Left ventricle myocardium inferior (tissue), 1 donor: ENCODE measurements at regions not wholly inside any gene's neighbourhood (a gene's known extent, or its start where the extent isn't known, plus 50 kb on each side); places are given as distances from the start of the nearest gene placed in this dataset.
A peak's percentile ranks its signal among the peaks of the same experiment; 100 is the strongest.

Experiments used
- DNase-seq: peaks from one replicate; pipeline ENCODE4 v3.0.0-alpha.2; 2020
- H3K27ac ChIP-seq: fragments of 200-600 bp; replicated peaks from 2 replicates; pipeline ENCODE4 v1.8.0; 2021
- H3K27me3 ChIP-seq: fragments of 200-600 bp; 2 replicates; pipeline ENCODE4 v1.8.0; 2021; ENCODE audit warnings: low read depth
- H3K36me3 ChIP-seq: fragments of 200-600 bp; 2 replicates; pipeline ENCODE4 v1.8.0; 2021
- H3K4me1 ChIP-seq: fragments of 200-600 bp; 2 replicates; pipeline ENCODE4 v1.8.0; 2021
- H3K4me3 ChIP-seq: fragments of 200-600 bp; 2 replicates; pipeline ENCODE4 v1.8.0; 2021; ENCODE audit warnings: mild to moderate bottlenecking, moderate library complexity
- H3K9me3 ChIP-seq: fragments of 200-600 bp; replicated peaks from 2 replicates; pipeline ENCODE4 v1.8.0; 2021
- intact Hi-C: fragments of 100-400 bp; cut with micrococcal nuclease; formaldehyde crosslinking; loops from one replicate; pipeline ENCODE4 v1.11.0; 2022
- TF ChIP-seq, protein P1 (sequence below): fragments of 200-600 bp; IDR thresholded peaks from 2 replicates; pipeline ENCODE4 v1.8.0; 2021; ENCODE audit warnings: antibody characterized with exemption, mild to moderate bottlenecking, borderline replicate concordance
- donor health status: DM: no; HTN: yes; CAD: no; lungs with severe emphysema.

DNA sequence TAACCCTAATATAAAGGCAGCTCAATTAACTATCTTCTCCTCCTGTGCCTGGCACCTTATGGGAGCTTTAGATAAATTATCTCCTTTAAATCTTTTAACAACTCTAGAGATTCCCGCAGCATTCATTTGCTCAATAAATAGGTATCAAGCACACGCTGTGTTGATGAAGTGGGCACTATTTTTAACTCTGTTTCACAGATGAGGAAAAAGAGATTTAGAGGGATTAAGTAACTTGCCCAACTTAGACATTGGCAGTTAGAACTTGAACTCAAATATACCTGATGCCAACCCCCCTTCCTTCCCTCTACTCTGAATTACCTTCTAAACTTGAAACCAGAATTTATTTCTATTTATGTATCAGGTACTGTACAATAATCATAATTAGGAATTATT is 112.4 kb downstream of the SH3TC2 start:
- DNase-seq, result no peak
- TF ChIP-seq, protein P1, sequence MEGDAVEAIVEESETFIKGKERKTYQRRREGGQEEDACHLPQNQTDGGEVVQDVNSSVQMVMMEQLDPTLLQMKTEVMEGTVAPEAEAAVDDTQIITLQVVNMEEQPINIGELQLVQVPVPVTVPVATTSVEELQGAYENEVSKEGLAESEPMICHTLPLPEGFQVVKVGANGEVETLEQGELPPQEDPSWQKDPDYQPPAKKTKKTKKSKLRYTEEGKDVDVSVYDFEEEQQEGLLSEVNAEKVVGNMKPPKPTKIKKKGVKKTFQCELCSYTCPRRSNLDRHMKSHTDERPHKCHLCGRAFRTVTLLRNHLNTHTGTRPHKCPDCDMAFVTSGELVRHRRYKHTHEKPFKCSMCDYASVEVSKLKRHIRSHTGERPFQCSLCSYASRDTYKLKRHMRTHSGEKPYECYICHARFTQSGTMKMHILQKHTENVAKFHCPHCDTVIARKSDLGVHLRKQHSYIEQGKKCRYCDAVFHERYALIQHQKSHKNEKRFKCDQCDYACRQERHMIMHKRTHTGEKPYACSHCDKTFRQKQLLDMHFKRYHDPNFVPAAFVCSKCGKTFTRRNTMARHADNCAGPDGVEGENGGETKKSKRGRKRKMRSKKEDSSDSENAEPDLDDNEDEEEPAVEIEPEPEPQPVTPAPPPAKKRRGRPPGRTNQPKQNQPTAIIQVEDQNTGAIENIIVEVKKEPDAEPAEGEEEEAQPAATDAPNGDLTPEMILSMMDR, result no peak
- Histone ChIP-seq H3K4me1 (peaks cover 20% of the 10 kb centered on the region), H3K9me3 (no peaks in the 10 kb centered on the region), H3K4me3 (no peak overlapping the region), H3K36me3 (no peaks in the 10 kb centered on the region), H3K27ac (peak overlapping the region; percentile 72), H3K27me3 (no peaks in the 10 kb centered on the region)
- intact Hi-C loops, result loop anchor here (10.0 kb wide), 1 partner anchor 126 kb away; the partner anchor contains the start of gene ADRB2

DNA sequence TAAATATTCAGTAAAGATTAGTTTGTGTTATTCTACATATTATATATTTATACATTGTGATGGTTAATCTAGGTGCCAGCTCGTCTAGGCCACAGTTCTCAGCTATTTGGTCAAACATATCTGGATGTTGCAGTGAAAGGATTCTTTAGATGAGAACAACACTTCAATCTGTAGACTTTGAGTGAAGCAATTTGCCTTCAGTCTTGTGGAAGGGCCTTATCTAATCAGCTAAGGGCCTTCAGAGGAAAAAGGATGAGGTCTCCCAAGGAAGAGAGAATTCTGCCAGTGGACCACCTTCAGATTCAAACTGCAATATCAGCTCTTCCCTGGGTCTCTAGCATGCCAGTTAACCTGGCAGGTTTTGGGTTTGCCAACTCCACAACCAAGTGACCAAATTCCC is 112.0 kb downstream of the SH3TC2 start:
- DNase-seq, result no peak
- no peaks in the 10 kb centered on the region for H3K27me3 ChIP-seq
- TF ChIP-seq, protein P1, result no peak
- H3K4me3 ChIP-seq, result no peak overlapping the region
- no peaks in the 10 kb centered on the region for H3K36me3 ChIP-seq
- peaks cover 20% of the 10 kb centered on the region for H3K4me1 ChIP-seq
- no peaks in the 10 kb centered on the region for H3K9me3 ChIP-seq
- intact Hi-C loops, result loop anchor here (10.0 kb wide), 1 partner anchor 126 kb away; the partner anchor contains the start of gene ADRB2
- H3K27ac ChIP-seq, result peak overlapping the region; percentile 72

- DNase-seq, result no peak
- H3K4me1 ChIP-seq, result peaks cover 20% of the 10 kb centered on the region
- TF ChIP-seq, protein P1, result no peak
- no peak overlapping the region for H3K4me3 ChIP-seq
- no peak overlapping the region for H3K27ac ChIP-seq
- no peaks in the 10 kb centered on the region for H3K9me3 ChIP-seq
- no peaks in the 10 kb centered on the region for H3K27me3 ChIP-seq
- no peaks in the 10 kb centered on the region for H3K36me3 ChIP-seq
- intact Hi-C loops, result loop anchor here (10.0 kb wide), 1 partner anchor 127 kb away; the partner anchor contains the start of gene ADRB2
Observed at GRCh38 chr5:148951612-148952011, 111.2 kb downstream of the SH3TC2 start.

- TF ChIP-seq, protein P1, result no peak
- peaks cover 22% of the 10 kb centered on the region for H3K4me1 ChIP-seq
- no peaks in the 10 kb centered on the region for H3K27me3 ChIP-seq
- no peak overlapping the region for H3K4me3 ChIP-seq
- no peaks in the 10 kb centered on the region for H3K36me3 ChIP-seq
- intact Hi-C loops, result loop anchor here (10.0 kb wide), 1 partner anchor 127 kb away; the partner anchor contains the start of gene ADRB2
- no peak overlapping the region for H3K27ac ChIP-seq
- DNase-seq, result no peak
- H3K9me3 ChIP-seq, result no peaks in the 10 kb centered on the region
Observed at GRCh38 chr5:148952097-148952867, 110.6 kb downstream of the SH3TC2 start.

- intact Hi-C loops, result loop anchor here (10.0 kb wide), 1 partner anchor 129 kb away; the partner anchor contains the start of gene ADRB2
Observed at GRCh38 chr5:148953711-148954110, 109.2 kb downstream of the SH3TC2 start.

More at GRCh38 chr5:148953711-148954110, 109.2 kb downstream of the SH3TC2 start:
- DNase-seq, result no peak
- TF ChIP-seq, protein P1, result no peak
- Histone ChIP-seq H3K9me3 (no peaks in the 10 kb centered on the region), H3K4me3 (no peak overlapping the region), H3K36me3 (no peaks in the 10 kb centered on the region), H3K27ac (no peak overlapping the region), H3K4me1 (peaks cover 22% of the 10 kb centered on the region), H3K27me3 (no peaks in the 10 kb centered on the region)
